ENCODE measurements at regions not wholly inside any gene's neighbourhood (a gene's known extent, or its start where the extent isn't known, plus 50 kb on each side); places are given as distances from the start of the nearest gene placed in this dataset.

GRCh38 chr1:56359056-56359455 is 220.3 kb downstream of the PLPP3 start:
- Histone ChIP-seq H4K20me1 (ENCODE audit: insufficient read depth, low read length, poor library complexity, severe bottlenecking) (no peaks in the 10 kb centered on the region), H3K4me1 (ENCODE audit: insufficient read depth, low read length, poor library complexity, severe bottlenecking) (no peaks in the 10 kb centered on the region), H3K4me3 (ENCODE audit: low read length, poor library complexity, severe bottlenecking) (no peak overlapping the region), H3K9ac (ENCODE audit: low read depth, low read length, poor library complexity, severe bottlenecking) (no peak overlapping the region), H3K27me3 (ENCODE audit: insufficient read depth, low read length, poor library complexity, severe bottlenecking) (no peaks in the 10 kb centered on the region), H3K9me2 (replicated peaks; ENCODE audit: low read depth, low read length) (no peaks in the 10 kb centered on the region), H3K79me2 (ENCODE audit: insufficient read depth, low read length) (no peaks in the 10 kb centered on the region), H2AFZ (ENCODE audit: low read length) (no peak overlapping the region), H3F3A (ENCODE audit: low read depth) (no peaks in the 10 kb centered on the region), H3K36me3 (ENCODE audit: insufficient read depth, low read length) (no peaks in the 10 kb centered on the region), H3K9me3 (ENCODE audit: insufficient read depth, low read depth, low read length) (no peaks in the 10 kb centered on the region), H3K4me2 (ENCODE audit: low read depth, low read length, poor library complexity, severe bottlenecking) (no peak overlapping the region)
- TF ChIP-seq CTCF (conservative IDR thresholded peaks at IDR 0.05; ENCODE audit: low read length) (no peak), EZH2phosphoT487 (IDR thresholded peaks at IDR 0.05; ENCODE audit: borderline replicate concordance) (no peak)

- Histone ChIP-seq H3K9me3 (ENCODE audit: insufficient read depth, low read depth, low read length) (no peaks in the 10 kb centered on the region), H3K36me3 (ENCODE audit: insufficient read depth, low read length) (no peaks in the 10 kb centered on the region), H3K4me3 (ENCODE audit: low read length, poor library complexity, severe bottlenecking) (no peak overlapping the region), H3K4me1 (ENCODE audit: insufficient read depth, low read length, poor library complexity, severe bottlenecking) (no peaks in the 10 kb centered on the region), H3K9me2 (replicated peaks; ENCODE audit: low read depth, low read length) (no peaks in the 10 kb centered on the region), H3K79me2 (ENCODE audit: insufficient read depth, low read length) (no peaks in the 10 kb centered on the region), H3F3A (ENCODE audit: low read depth) (no peaks in the 10 kb centered on the region), H2AFZ (ENCODE audit: low read length) (no peak overlapping the region), H3K9ac (ENCODE audit: low read depth, low read length, poor library complexity, severe bottlenecking) (no peak overlapping the region), H3K4me2 (ENCODE audit: low read depth, low read length, poor library complexity, severe bottlenecking) (no peak overlapping the region), H3K27me3 (ENCODE audit: insufficient read depth, low read length, poor library complexity, severe bottlenecking) (no peaks in the 10 kb centered on the region), H4K20me1 (ENCODE audit: insufficient read depth, low read length, poor library complexity, severe bottlenecking) (no peaks in the 10 kb centered on the region)
- TF ChIP-seq CTCF (conservative IDR thresholded peaks at IDR 0.05; ENCODE audit: low read length) (no peak), EZH2phosphoT487 (IDR thresholded peaks at IDR 0.05; ENCODE audit: borderline replicate concordance) (no peak)
Measured at GRCh38 chr1:56357927-56358690, 221.3 kb downstream of the PLPP3 start.

- H2AFZ ChIP-seq (ENCODE audit: low read length) = no peak overlapping the region
- no peaks in the 10 kb centered on the region for H3K9me2 ChIP-seq (replicated peaks; ENCODE audit: low read depth, low read length)
- H3K9me3 ChIP-seq (ENCODE audit: insufficient read depth, low read depth, low read length) = no peaks in the 10 kb centered on the region
- H3K4me1 ChIP-seq (ENCODE audit: insufficient read depth, low read length, poor library complexity, severe bottlenecking) = no peaks in the 10 kb centered on the region
- H3K4me3 ChIP-seq (ENCODE audit: low read length, poor library complexity, severe bottlenecking) = no peak overlapping the region
- no peak overlapping the region for H3K4me2 ChIP-seq (ENCODE audit: low read depth, low read length, poor library complexity, severe bottlenecking)
- no peaks in the 10 kb centered on the region for H4K20me1 ChIP-seq (ENCODE audit: insufficient read depth, low read length, poor library complexity, severe bottlenecking)
- no peaks in the 10 kb centered on the region for H3K27me3 ChIP-seq (ENCODE audit: insufficient read depth, low read length, poor library complexity, severe bottlenecking)
- TF ChIP-seq EZH2phosphoT487 (IDR thresholded peaks at IDR 0.05; ENCODE audit: borderline replicate concordance) (no peak), CTCF (conservative IDR thresholded peaks at IDR 0.05; ENCODE audit: low read length) (no peak)
- no peaks in the 10 kb centered on the region for H3K79me2 ChIP-seq (ENCODE audit: insufficient read depth, low read length)
- H3K36me3 ChIP-seq (ENCODE audit: insufficient read depth, low read length) = no peaks in the 10 kb centered on the region
- no peaks in the 10 kb centered on the region for H3F3A ChIP-seq (ENCODE audit: low read depth)
- H3K9ac ChIP-seq (ENCODE audit: low read depth, low read length, poor library complexity, severe bottlenecking) = no peak overlapping the region
Measured at GRCh38 chr1:56356376-56356990, 222.9 kb downstream of the PLPP3 start.

All from Loucy (cell line).